ENCODE measurements at regions not wholly inside any gene's neighbourhood (a gene's known extent, or its start where the extent isn't known, plus 50 kb on each side); places are given as distances from the start of the nearest gene placed in this dataset.
A peak's percentile ranks its signal among the peaks of the same experiment; 100 is the strongest.

GRCh38 chr5:99275128-99275527 lies 346.3 kb upstream of the CHD1 start:
- TF ChIP-seq NANOG (IDR thresholded peaks at IDR 0.05; ENCODE audit: insufficient read depth, low read depth, low read length, poor library complexity, severe bottlenecking) (peak; percentile 54), TBP (IDR thresholded peaks at IDR 0.05; ENCODE audit: low read depth, low read length) (no peak), CEBPB (IDR thresholded peaks at IDR 0.05; ENCODE audit: low read depth, low read length) (peak; percentile 80; the same call in 1 of the 2 replicates), BCL11A (IDR thresholded peaks at IDR 0.05; ENCODE audit: low read depth in 2 of 2, low read length in 2 of 2) (no peak)
- Histone ChIP-seq H4K5ac (ENCODE audit: insufficient read length, low read depth, low read length) (no peak overlapping the region), H4K20me1 (replicated peaks in 1 of 2; ENCODE audit: control insufficient read depth in 1 of 2, insufficient read depth in 2 of 2, low read length in 2 of 2) (no peaks in the 10 kb centered on the region), H2BK20ac (ENCODE audit: low read length) (no peak overlapping the region), H4K8ac (ENCODE audit: extremely low read depth, insufficient read depth, low read length) (no peak overlapping the region), H2AK5ac (ENCODE audit: low read depth, low read length) (no peak overlapping the region), H3K14ac (ENCODE audit: insufficient read length) (no peak overlapping the region), H3K79me1 (ENCODE audit: low read depth, low read length) (no peaks in the 10 kb centered on the region), H3K23ac (ENCODE audit: insufficient read length) (no peak overlapping the region), H3K4me1 (replicated peaks in 1 of 4; ENCODE audit: control insufficient read depth in 3 of 4, insufficient read depth in 4 of 4, low read length in 3 of 4) (no peaks in the 10 kb centered on the region), H3K27me3 (replicated peaks in 1 of 4; ENCODE audit: control insufficient read depth in 3 of 4, extremely low read depth in 1 of 4, insufficient read depth in 3 of 4, low read length in 3 of 4) (no peaks in the 10 kb centered on the region), H2BK5ac (ENCODE audit: low read depth, low read length) (no peak overlapping the region), H3K18ac (ENCODE audit: extremely low read depth, low read length) (no peak overlapping the region), H3K9ac (replicated peaks in 1 of 4; ENCODE audit: extremely low read depth in 1 of 4, low read depth in 3 of 4, low read length in 3 of 4) (no peak overlapping the region), H2BK12ac (ENCODE audit: low read depth, low read length) (no peak overlapping the region), H3K4me3 (ENCODE audit: extremely low read depth in 1 of 4, insufficient read depth in 2 of 4, low read depth in 3 of 4, low read length in 4 of 4) (no peak overlapping the region), H4K91ac (replicated peaks; ENCODE audit: insufficient read length, low read length) (no peak overlapping the region), H3K23me2 (ENCODE audit: low read depth, low read length) (no peaks in the 10 kb centered on the region), H3K36me3 (ENCODE audit: control insufficient read depth in 2 of 4, insufficient read depth in 4 of 4, low read length in 3 of 4) (no peaks in the 10 kb centered on the region), H3K4ac (replicated peaks; ENCODE audit: insufficient read length, low read depth, low read length) (no peak overlapping the region), H3K27ac (ENCODE audit: low read depth, low read length) (no peak overlapping the region), H3K4me2 (ENCODE audit: insufficient read depth in 1 of 2, low read depth in 2 of 2, low read length in 2 of 2) (no peak overlapping the region), H2BK120ac (replicated peaks; ENCODE audit: low read depth, low read length) (no peak overlapping the region), H2BK15ac (ENCODE audit: low read length) (no peak overlapping the region), H2AFZ (ENCODE audit: low read length) (no peak overlapping the region), H3K56ac (replicated peaks; ENCODE audit: insufficient read length, low read depth, low read length) (no peak overlapping the region), H3K9me3 (ENCODE audit: insufficient read depth in 2 of 2, low read depth in 1 of 2, low read length in 1 of 2) (peaks cover 7 to 12% of the 10 kb centered on the region in 2 experiments; a peak in 2 of 4 replicates), H3K79me2 (ENCODE audit: control insufficient read depth in 1 of 2, insufficient read depth in 2 of 2, low read length in 2 of 2) (no peaks in the 10 kb centered on the region)
- FAIRE-seq = no peak
- ChIA-PET CTCF (ENCODE audit: partially characterized antibody) (interaction anchor here (0.9 kb wide), 1 partner anchor 17 kb away, joined by 3 read pairs; no protein-coding TSS in a partner anchor), POLR2A (ENCODE audit: partially characterized antibody) (no interaction called here)
- DNase-seq (ENCODE audit: low read depth in 1 of 2, low spot score in 2 of 2) = no peak
- WGBS, 2 experiments (ENCODE audit: extremely low coverage in 1 of 2, insufficient coverage in 1 of 2, insufficient read length in 1 of 2, insufficient replicate concordance in 2 of 2, low coverage in 1 of 2, low lambda C conversion rate in 2 of 2, missing lambda C conversion rate in 1 of 2) = 85% methylated on average over 1 of the region's 1 CpG; no CpG with 5 or more reads in 1 of the 2 experiments

Data from H1 (cell line).